ENCODE measurements at regions not wholly inside any gene's neighbourhood (a gene's known extent, or its start where the extent isn't known, plus 50 kb on each side); places are given as distances from the start of the nearest gene placed in this dataset.

- no peak for TF ChIP-seq CTCF (IDR thresholded peaks at IDR 0.05; ENCODE audit: low read depth, low read length, missing input control)
- TF ChIP-seq RXRA (IDR thresholded peaks at IDR 0.05): no peak
- no peak for TF ChIP-seq JUND (IDR thresholded peaks at IDR 0.05)
- TF ChIP-seq EGR1 (IDR thresholded peaks at IDR 0.05; ENCODE audit: low read depth in 2 of 2): no peak
- TF ChIP-seq ZBTB33 (IDR thresholded peaks at IDR 0.05): no peak
- no peak for TF ChIP-seq TAF1 (conservative IDR thresholded peaks at IDR 0.05)
- TF ChIP-seq HNF4G (IDR thresholded peaks at IDR 0.05): no peak
- TF ChIP-seq REST (IDR thresholded peaks at IDR 0.05): no peak
- TF ChIP-seq RAD21 (IDR thresholded peaks at IDR 0.05): no peak
- no peak for TF ChIP-seq MAX (IDR thresholded peaks at IDR 0.05)
- no peak for TF ChIP-seq YY1 (IDR thresholded peaks at IDR 0.05)
- no peak for TF ChIP-seq GABPA (IDR thresholded peaks at IDR 0.05 in 1 of 2, conservative IDR thresholded peaks at IDR 0.05 in 1 of 2)
These were observed 195.7 kb downstream of the GPAT3 start for GRCh38 chr4:83731609-83732008.
